HG03103 (cell line): ENCODE measurements at regions not wholly inside any gene's neighbourhood (a gene's known extent, or its start where the extent isn't known, plus 50 kb on each side); places are given as distances from the start of the nearest gene placed in this dataset.

Experiments used
- ATAC-seq: cut with Tn5 transposase; IDR thresholded peaks from one replicate; pipeline ENCODE4 v1.9.1; 2021; ENCODE audit warnings: low read depth; ENCODE audit not compliant: unreplicated experiment

GRCh38 chr6:22668307-22668706, 98.9 kb downstream of the HDGFL1 start:
- no peak for ATAC-seq

GRCh38 chr6:22668717-22669116, 99.4 kb downstream of the HDGFL1 start:
- ATAC-seq: no peak

GRCh38 chr6:22670605-22671004, 101.2 kb downstream of the HDGFL1 start:
- no peak for ATAC-seq

- no peak for ATAC-seq
Observed at GRCh38 chr6:22673474-22673873, 104.1 kb downstream of the HDGFL1 start.

GRCh38 chr6:22680950-22681349, 111.6 kb downstream of the HDGFL1 start:
- no peak for ATAC-seq

- ATAC-seq: no peak
Observed at GRCh38 chr6:22681761-22682160, 112.4 kb downstream of the HDGFL1 start.

GRCh38 chr6:22682979-22683378, 113.6 kb downstream of the HDGFL1 start:
- ATAC-seq: no peak

- no peak for ATAC-seq
Observed at GRCh38 chr6:22690446-22690845, 121.1 kb downstream of the HDGFL1 start.

- no peak for ATAC-seq
Observed at GRCh38 chr6:22694092-22694724, 124.8 kb downstream of the HDGFL1 start.

- ATAC-seq: no peak
Observed at GRCh38 chr6:22696481-22696880, 127.1 kb downstream of the HDGFL1 start.

GRCh38 chr6:22697306-22697705, 127.9 kb downstream of the HDGFL1 start:
- ATAC-seq: no peak

GRCh38 chr6:22699151-22699550, 129.8 kb downstream of the HDGFL1 start:
- no peak for ATAC-seq

- no peak for ATAC-seq
Observed at GRCh38 chr6:22706651-22707050, 137.3 kb downstream of the HDGFL1 start.

- no peak for ATAC-seq
Observed at GRCh38 chr6:22708469-22708868, 139.1 kb downstream of the HDGFL1 start.

- no peak for ATAC-seq
Observed at GRCh38 chr6:22709803-22710202, 140.4 kb downstream of the HDGFL1 start.

- no peak for ATAC-seq
Observed at GRCh38 chr6:22716721-22717120, 147.4 kb downstream of the HDGFL1 start.

- no peak for ATAC-seq
Observed at GRCh38 chr6:22717915-22718314, 148.5 kb downstream of the HDGFL1 start.

GRCh38 chr6:22722913-22723312, 153.5 kb downstream of the HDGFL1 start:
- ATAC-seq: no peak

- no peak for ATAC-seq
Observed at GRCh38 chr6:22726966-22727365, 157.6 kb downstream of the HDGFL1 start.

GRCh38 chr6:22727710-22728109, 158.3 kb downstream of the HDGFL1 start:
- ATAC-seq: no peak

- ATAC-seq: no peak
Observed at GRCh38 chr6:22732176-22732970, 163.0 kb downstream of the HDGFL1 start.

GRCh38 chr6:22736740-22737139, 167.4 kb downstream of the HDGFL1 start:
- no peak for ATAC-seq
